Ishikawa (cell line): ENCODE measurements at regions not wholly inside any gene's neighbourhood (a gene's known extent, or its start where the extent isn't known, plus 50 kb on each side); places are given as distances from the start of the nearest gene placed in this dataset.

Experiments used
- CEBPB ChIP-seq: IDR thresholded peaks from 2 replicates; pipeline ENCODE4 v1.6.1; 2012
- CREB1 ChIP-seq: IDR thresholded peaks from 2 replicates; pipeline ENCODE4 v1.6.1; 2012; ENCODE audit warnings: low read depth
- EGR1 ChIP-seq: IDR thresholded peaks from 2 replicates; pipeline ENCODE4 v1.6.1; 2012
- EP300 ChIP-seq: IDR thresholded peaks from 2 replicates; pipeline ENCODE4 v1.6.1; 2012; ENCODE audit warnings: borderline replicate concordance
- FOXM1 ChIP-seq: IDR thresholded peaks from 2 replicates; pipeline ENCODE4 v1.6.1; 2012; ENCODE audit warnings: low read depth, borderline replicate concordance
- NFIC ChIP-seq: IDR thresholded peaks from 2 replicates; pipeline ENCODE4 v1.6.1; 2012
- RAD21 ChIP-seq: IDR thresholded peaks from 2 replicates; pipeline ENCODE4 v1.6.1; 2012; ENCODE audit warnings: low read depth
- TAF1 ChIP-seq: IDR thresholded peaks from 2 replicates; pipeline ENCODE4 v1.6.1; 2012; ENCODE audit warnings: low read depth, mild to moderate bottlenecking
- TCF12 ChIP-seq: IDR thresholded peaks from 2 replicates; pipeline ENCODE4 v1.6.1; 2012; ENCODE audit warnings: low read depth
- TEAD4 ChIP-seq: IDR thresholded peaks from 2 replicates; pipeline ENCODE4 v1.6.1; 2012
- YY1 ChIP-seq: IDR thresholded peaks from 2 replicates; pipeline ENCODE4 v1.6.1; 2012; ENCODE audit warnings: low read depth
- ZBTB7A ChIP-seq: IDR thresholded peaks from 2 replicates; pipeline ENCODE4 v1.6.1; 2012; ENCODE audit warnings: low read depth
- TF ChIP-seq, protein P1 (sequence below): IDR thresholded peaks from 2 replicates; pipeline ENCODE4 v1.6.1; 2012; ENCODE audit warnings: low read depth, mild to moderate bottlenecking
- TF ChIP-seq, protein P2 (sequence below): IDR thresholded peaks from 2 replicates; pipeline ENCODE4 v1.6.1; 2012
- TF ChIP-seq, protein P3 (sequence below): IDR thresholded peaks from 2 replicates; pipeline ENCODE4 v1.6.1; 2012

DNA sequence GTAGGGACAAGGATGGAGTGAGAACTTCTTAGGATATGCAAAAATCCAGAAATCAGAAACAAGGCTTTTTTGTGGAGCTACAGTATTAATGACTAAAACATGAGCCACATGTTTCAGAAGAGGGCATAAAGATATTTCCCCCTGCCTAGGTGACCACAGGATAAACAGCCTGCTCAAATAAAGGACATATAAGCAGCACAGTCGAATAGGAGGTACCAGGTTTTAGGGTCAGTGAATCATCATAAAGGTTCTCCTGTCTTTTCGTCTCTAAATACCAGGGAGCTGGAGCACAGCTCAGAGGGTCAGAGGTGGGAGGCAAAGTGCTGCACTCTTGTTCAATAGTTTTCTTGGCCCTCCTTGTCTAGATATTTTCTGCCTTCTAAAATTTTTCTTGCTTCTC is 211.9 kb upstream of the HS3ST1 start:
- TF ChIP-seq FOXM1 (no peak), EP300 (no peak), TCF12 (no peak), CEBPB (no peak), ZBTB7A (no peak), TEAD4 (no peak), NFIC (no peak), YY1 (no peak), CREB1 (no peak), TAF1 (no peak), EGR1 (no peak), RAD21 (no peak)
- TF ChIP-seq, protein P1, sequence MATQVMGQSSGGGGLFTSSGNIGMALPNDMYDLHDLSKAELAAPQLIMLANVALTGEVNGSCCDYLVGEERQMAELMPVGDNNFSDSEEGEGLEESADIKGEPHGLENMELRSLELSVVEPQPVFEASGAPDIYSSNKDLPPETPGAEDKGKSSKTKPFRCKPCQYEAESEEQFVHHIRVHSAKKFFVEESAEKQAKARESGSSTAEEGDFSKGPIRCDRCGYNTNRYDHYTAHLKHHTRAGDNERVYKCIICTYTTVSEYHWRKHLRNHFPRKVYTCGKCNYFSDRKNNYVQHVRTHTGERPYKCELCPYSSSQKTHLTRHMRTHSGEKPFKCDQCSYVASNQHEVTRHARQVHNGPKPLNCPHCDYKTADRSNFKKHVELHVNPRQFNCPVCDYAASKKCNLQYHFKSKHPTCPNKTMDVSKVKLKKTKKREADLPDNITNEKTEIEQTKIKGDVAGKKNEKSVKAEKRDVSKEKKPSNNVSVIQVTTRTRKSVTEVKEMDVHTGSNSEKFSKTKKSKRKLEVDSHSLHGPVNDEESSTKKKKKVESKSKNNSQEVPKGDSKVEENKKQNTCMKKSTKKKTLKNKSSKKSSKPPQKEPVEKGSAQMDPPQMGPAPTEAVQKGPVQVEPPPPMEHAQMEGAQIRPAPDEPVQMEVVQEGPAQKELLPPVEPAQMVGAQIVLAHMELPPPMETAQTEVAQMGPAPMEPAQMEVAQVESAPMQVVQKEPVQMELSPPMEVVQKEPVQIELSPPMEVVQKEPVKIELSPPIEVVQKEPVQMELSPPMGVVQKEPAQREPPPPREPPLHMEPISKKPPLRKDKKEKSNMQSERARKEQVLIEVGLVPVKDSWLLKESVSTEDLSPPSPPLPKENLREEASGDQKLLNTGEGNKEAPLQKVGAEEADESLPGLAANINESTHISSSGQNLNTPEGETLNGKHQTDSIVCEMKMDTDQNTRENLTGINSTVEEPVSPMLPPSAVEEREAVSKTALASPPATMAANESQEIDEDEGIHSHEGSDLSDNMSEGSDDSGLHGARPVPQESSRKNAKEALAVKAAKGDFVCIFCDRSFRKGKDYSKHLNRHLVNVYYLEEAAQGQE = no peak
- TF ChIP-seq, protein P2, sequence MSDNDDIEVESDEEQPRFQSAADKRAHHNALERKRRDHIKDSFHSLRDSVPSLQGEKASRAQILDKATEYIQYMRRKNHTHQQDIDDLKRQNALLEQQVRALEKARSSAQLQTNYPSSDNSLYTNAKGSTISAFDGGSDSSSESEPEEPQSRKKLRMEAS = no peak
- TF ChIP-seq, protein P3, sequence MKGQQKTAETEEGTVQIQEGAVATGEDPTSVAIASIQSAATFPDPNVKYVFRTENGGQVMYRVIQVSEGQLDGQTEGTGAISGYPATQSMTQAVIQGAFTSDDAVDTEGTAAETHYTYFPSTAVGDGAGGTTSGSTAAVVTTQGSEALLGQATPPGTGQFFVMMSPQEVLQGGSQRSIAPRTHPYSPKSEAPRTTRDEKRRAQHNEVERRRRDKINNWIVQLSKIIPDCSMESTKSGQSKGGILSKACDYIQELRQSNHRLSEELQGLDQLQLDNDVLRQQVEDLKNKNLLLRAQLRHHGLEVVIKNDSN = no peak

DNA sequence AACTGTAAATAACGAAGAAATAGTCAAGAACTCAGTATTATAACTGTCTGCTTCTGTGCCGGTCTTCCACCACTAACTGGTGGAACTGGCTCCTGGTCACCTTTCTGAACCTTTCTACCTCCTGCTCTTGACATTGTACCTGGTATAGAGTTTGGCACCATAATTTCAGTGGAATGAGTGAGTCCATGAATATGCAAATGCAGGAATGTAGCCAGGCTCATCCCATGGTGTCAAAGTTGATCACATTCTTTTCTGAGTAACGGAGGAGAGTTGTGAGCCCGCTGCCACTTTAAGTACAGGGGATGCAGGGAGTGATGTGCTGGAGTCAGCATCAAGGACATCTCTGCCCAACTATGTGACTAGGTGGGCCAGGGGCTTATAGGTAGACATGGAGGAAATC is 207.9 kb upstream of the HS3ST1 start:
- TF ChIP-seq, protein P2 = no peak
- TF ChIP-seq ZBTB7A = no peak

DNA sequence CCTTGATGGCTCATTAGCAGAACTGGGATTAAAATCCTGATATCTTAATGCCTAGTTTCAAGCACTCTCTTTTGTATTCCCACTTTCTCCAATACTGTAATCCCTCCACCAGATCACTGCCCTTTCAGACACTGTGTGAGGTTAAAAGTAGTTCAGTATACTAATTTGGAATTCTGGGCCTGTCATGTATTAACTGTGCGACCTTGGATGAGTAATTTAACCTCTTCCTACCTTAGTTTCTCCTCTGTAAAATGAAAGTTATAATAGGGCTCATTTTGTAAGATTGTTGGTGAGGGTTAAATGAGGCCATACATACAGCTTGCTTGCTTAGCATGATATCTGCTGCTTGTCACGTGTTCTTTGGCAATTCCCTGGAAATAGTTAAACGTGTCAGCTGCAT is 207.3 kb upstream of the HS3ST1 start:
- TF ChIP-seq, protein P1 = no peak
- no peak for TF ChIP-seq FOXM1

DNA sequence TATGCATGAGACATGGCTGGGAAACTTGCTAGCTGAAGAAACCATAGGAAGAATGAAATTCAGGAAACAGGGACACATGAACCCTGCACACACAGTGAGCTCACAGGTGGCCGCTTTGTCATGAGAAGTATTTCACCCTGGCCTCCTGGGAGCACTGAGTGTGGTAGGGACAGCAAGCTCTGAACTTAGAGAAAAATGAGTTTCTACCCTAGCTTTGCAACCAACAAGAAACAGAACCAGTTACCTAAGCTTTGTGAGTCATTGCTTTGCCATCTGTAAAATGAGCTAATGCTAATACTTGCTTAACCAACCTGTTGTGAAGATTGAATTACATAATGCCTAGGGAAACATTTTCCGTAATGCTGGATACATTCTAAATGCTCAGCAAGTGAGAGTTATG is 206.6 kb upstream of the HS3ST1 start:
- TF ChIP-seq NFIC = no peak
- peak; percentile 87 for TF ChIP-seq CEBPB
- peak; percentile 13; the same call in 1 of the 2 replicates for TF ChIP-seq RAD21
- TF ChIP-seq, protein P3 = no peak
- TF ChIP-seq FOXM1 = peak; percentile 21; the same call in 1 of the 2 replicates
- TF ChIP-seq, protein P2 = peak; percentile 39; the same call in 1 of the 2 replicates
- TF ChIP-seq TCF12 = peak; percentile 62
- TF ChIP-seq TEAD4 = peak; percentile 90
- TF ChIP-seq EP300 = peak; percentile 79; the same call in 1 of the 2 replicates

DNA sequence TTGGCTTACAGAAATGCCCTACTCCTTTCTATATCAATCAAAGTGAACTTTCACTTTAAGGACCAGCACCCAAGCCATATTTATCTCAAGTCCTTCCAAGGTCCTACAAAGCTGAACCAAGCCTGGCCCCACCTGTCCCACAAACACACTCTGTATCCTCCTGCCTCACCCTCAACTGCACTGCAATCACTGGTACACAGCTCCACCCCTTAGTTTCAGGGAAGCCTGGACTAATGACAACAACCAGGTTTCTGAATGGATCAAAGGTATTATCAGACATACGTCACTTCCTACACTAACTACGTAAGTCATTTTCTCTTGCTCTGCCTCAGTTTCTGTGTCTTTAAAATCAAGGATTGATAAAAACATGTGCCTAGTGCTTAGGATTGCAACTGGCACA is 205.6 kb upstream of the HS3ST1 start:
- TF ChIP-seq, protein P3 = no peak
- TF ChIP-seq EGR1 = no peak
- TF ChIP-seq, protein P2 = no peak
- TF ChIP-seq FOXM1 = no peak
- no peak for TF ChIP-seq TCF12
- no peak for TF ChIP-seq CEBPB
- no peak for TF ChIP-seq TAF1
- TF ChIP-seq ZBTB7A = no peak
- no peak for TF ChIP-seq EP300
- TF ChIP-seq, protein P1 = no peak
- TF ChIP-seq CREB1 = no peak
